ENCODE measurements at regions not wholly inside any gene's neighbourhood (a gene's known extent, or its start where the extent isn't known, plus 50 kb on each side); places are given as distances from the start of the nearest gene placed in this dataset.

DNA sequence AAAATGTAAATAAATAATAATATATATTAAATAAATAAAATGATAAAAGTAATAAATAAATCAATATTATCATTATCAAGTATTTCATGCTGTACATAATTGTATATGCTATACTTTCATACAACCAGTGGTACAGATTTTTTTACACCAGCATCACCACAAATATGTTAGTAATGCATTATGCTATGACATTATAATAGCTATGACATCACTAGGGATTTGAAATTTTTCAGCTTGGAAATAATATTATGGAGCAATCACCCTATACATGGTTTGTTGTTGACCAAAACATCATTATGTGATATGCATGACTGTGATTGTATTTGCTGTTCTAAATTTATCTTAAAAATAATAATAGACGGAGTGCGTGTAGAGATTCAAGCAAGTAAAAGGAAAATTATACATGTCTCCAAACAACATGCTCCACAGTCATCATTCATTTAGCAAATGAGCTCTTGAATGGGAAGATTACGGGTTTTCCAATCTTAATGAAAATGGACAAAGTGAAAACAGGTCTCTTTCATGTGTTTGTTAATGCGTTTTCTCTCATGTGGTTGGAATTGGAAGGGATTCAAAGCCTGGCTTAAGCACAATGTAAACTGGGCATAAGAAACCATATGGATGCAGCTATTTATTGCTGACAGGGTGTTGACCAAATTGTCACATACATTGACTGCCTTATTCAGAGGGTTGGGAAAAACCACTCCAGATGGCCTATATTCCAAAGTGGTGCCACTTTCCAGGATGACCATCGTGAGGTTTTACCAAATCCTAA lies 643.0 kb upstream of the RGMB start:
- H3K4me3 ChIP-seq (ENCODE audit: low read depth, low read length, poor library complexity, severe bottlenecking): no peak overlapping the region
- DNase-seq (ENCODE audit: low spot score): no peak
- H3K27ac ChIP-seq (ENCODE audit: low read depth, low read length, poor library complexity, severe bottlenecking): no peak overlapping the region
- ChIA-PET CTCF (no interaction called here), POLR2A (ENCODE audit: low non-redundant PET) (no interaction called here)
- intact Hi-C loops (cut with micrococcal nuclease; ENCODE audit: unreplicated experiment): no loop called here
- no TSS peak for BruUV-seq (replicated peaks)
- H3K36me3 ChIP-seq (ENCODE audit: insufficient read depth, low read length, poor library complexity, severe bottlenecking): no peaks in the 10 kb centered on the region
- no peaks in the 10 kb centered on the region for H3K9me3 ChIP-seq (ENCODE audit: low read depth, low read length, poor library complexity, severe bottlenecking)
- H3K4me1 ChIP-seq (ENCODE audit: insufficient read depth, low read length, poor library complexity, severe bottlenecking): no peaks in the 10 kb centered on the region
- TF ChIP-seq, protein P1, sequence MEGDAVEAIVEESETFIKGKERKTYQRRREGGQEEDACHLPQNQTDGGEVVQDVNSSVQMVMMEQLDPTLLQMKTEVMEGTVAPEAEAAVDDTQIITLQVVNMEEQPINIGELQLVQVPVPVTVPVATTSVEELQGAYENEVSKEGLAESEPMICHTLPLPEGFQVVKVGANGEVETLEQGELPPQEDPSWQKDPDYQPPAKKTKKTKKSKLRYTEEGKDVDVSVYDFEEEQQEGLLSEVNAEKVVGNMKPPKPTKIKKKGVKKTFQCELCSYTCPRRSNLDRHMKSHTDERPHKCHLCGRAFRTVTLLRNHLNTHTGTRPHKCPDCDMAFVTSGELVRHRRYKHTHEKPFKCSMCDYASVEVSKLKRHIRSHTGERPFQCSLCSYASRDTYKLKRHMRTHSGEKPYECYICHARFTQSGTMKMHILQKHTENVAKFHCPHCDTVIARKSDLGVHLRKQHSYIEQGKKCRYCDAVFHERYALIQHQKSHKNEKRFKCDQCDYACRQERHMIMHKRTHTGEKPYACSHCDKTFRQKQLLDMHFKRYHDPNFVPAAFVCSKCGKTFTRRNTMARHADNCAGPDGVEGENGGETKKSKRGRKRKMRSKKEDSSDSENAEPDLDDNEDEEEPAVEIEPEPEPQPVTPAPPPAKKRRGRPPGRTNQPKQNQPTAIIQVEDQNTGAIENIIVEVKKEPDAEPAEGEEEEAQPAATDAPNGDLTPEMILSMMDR (conservative IDR thresholded peaks at IDR 0.05; ENCODE audit: low read depth, low read length): no peak
- TF ChIP-seq EZH2 (IDR thresholded peaks at IDR 0.05; ENCODE audit: borderline replicate concordance, low read depth, low read length, poor library complexity, severe bottlenecking): no peak
- H3K27me3 ChIP-seq (replicated peaks; ENCODE audit: insufficient read depth, low read depth, low read length, poor library complexity): no peaks in the 10 kb centered on the region

DNA sequence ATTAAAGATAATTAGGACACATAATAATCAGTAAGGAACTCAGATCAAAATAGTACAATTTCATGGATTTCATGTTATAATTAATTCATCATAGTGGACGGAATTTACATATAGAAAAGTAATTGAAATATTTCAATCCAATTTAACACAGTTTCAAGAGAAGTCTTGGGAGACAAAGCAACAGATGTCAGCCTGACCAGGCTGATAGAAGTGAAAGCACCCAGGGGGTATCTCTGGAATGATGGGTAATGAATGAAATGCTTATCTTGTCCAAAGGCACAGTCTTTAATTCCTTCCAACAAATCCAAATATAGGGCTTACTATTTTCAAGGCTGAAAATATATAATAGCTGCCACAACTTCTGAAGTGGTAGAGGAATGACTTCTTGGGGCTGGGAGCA lies 629.3 kb upstream of the RGMB start:
- no TSS peak for BruUV-seq (replicated peaks)
- intact Hi-C loops (cut with micrococcal nuclease; ENCODE audit: unreplicated experiment): no loop called here
- Histone ChIP-seq H3K9me3 (ENCODE audit: low read depth, low read length, poor library complexity, severe bottlenecking) (no peaks in the 10 kb centered on the region), H3K36me3 (ENCODE audit: insufficient read depth, low read length, poor library complexity, severe bottlenecking) (no peaks in the 10 kb centered on the region), H3K27ac (ENCODE audit: low read depth, low read length, poor library complexity, severe bottlenecking) (no peak overlapping the region), H3K4me3 (ENCODE audit: low read depth, low read length, poor library complexity, severe bottlenecking) (no peak overlapping the region), H3K4me1 (ENCODE audit: insufficient read depth, low read length, poor library complexity, severe bottlenecking) (no peaks in the 10 kb centered on the region), H3K27me3 (replicated peaks; ENCODE audit: insufficient read depth, low read depth, low read length, poor library complexity) (no peaks in the 10 kb centered on the region)
- ChIA-PET POLR2A (ENCODE audit: low non-redundant PET) (no interaction called here), CTCF (no interaction called here)
- TF ChIP-seq, protein P1 (conservative IDR thresholded peaks at IDR 0.05; ENCODE audit: low read depth, low read length): no peak
- TF ChIP-seq EZH2 (IDR thresholded peaks at IDR 0.05; ENCODE audit: borderline replicate concordance, low read depth, low read length, poor library complexity, severe bottlenecking): no peak
- no peak for DNase-seq (ENCODE audit: low spot score)

DNA sequence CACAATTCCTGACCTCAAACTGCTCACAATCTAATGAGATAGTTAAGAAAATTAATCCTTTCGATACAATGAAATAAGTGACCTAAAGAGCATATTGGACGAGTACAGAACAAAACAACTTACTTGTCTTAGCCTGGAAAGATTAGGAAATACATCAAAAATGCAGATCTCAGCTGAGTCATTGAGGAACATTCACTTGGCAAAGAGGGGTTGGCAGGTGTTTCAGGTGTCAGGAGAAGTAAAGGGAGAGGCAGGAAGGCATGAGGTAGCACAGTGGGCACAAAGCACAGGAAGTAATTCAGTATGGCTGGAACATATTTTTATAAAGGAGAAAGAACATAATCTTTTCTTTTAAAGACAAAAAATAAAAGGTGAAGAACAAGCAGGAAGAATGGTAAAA lies 628.8 kb upstream of the RGMB start:
- no peaks in the 10 kb centered on the region for H3K27me3 ChIP-seq (replicated peaks; ENCODE audit: insufficient read depth, low read depth, low read length, poor library complexity)
- intact Hi-C loops (cut with micrococcal nuclease; ENCODE audit: unreplicated experiment): no loop called here
- H3K27ac ChIP-seq (ENCODE audit: low read depth, low read length, poor library complexity, severe bottlenecking): no peak overlapping the region
- no peaks in the 10 kb centered on the region for H3K9me3 ChIP-seq (ENCODE audit: low read depth, low read length, poor library complexity, severe bottlenecking)
- CTCF ChIA-PET: no interaction called here
- H3K4me1 ChIP-seq (ENCODE audit: insufficient read depth, low read length, poor library complexity, severe bottlenecking): no peaks in the 10 kb centered on the region
- no peak overlapping the region for H3K4me3 ChIP-seq (ENCODE audit: low read depth, low read length, poor library complexity, severe bottlenecking)
- POLR2A ChIA-PET (ENCODE audit: low non-redundant PET): no interaction called here
- no peak for TF ChIP-seq EZH2 (IDR thresholded peaks at IDR 0.05; ENCODE audit: borderline replicate concordance, low read depth, low read length, poor library complexity, severe bottlenecking)
- TF ChIP-seq, protein P1 (conservative IDR thresholded peaks at IDR 0.05; ENCODE audit: low read depth, low read length): no peak
- H3K36me3 ChIP-seq (ENCODE audit: insufficient read depth, low read length, poor library complexity, severe bottlenecking): no peaks in the 10 kb centered on the region
- no TSS peak for BruUV-seq (replicated peaks)
- no peak for DNase-seq (ENCODE audit: low spot score)
